Stimulated activated CD8-positive, alpha-beta memory T cell treated with anti-CD3 and anti-CD28 coated beads, Interleukin-7, amount 100 ng/mL, for 1 hour (primary cell): ENCODE measurements at regions not wholly inside any gene's neighbourhood (a gene's known extent, or its start where the extent isn't known, plus 50 kb on each side); places are given as distances from the start of the nearest gene placed in this dataset.

Source experiments
- DNase-seq, 2 donors: peaks; one replicate each; pipeline ENCODE4 v3.0.0-alpha.2; 2020; ENCODE audit warnings: low read depth in 2 of 2

- no peak for DNase-seq
Observed at GRCh38 chr6:166877906-166878305, 78.4 kb downstream of the RNASET2 start.

GRCh38 chr6:166877349-166877748 is 79.0 kb downstream of the RNASET2 start:
- DNase-seq = no peak

- DNase-seq = no peak
Observed at GRCh38 chr6:166872531-166873009, 83.8 kb downstream of the RNASET2 start.

- no peak for DNase-seq
Observed at GRCh38 chr6:166870602-166871208, 85.6 kb downstream of the RNASET2 start.

GRCh38 chr6:166866839-166867637 is 89.3 kb downstream of the RNASET2 start:
- DNase-seq = no peak

GRCh38 chr6:166864333-166864732 is 92.0 kb downstream of the RNASET2 start:
- no peak for DNase-seq

GRCh38 chr6:166862978-166863530 is 93.3 kb downstream of the RNASET2 start:
- no peak for DNase-seq

GRCh38 chr6:166862287-166862977 is 93.9 kb downstream of the RNASET2 start:
- peak in 1 of 2 donors; percentile 1 for DNase-seq

GRCh38 chr6:166861961-166862286 is 94.4 kb downstream of the RNASET2 start:
- DNase-seq = no peak

- DNase-seq = no peak
Observed at GRCh38 chr6:166861304-166861703, 95.0 kb downstream of the RNASET2 start.

GRCh38 chr6:166860392-166860791 is 96.0 kb downstream of the RNASET2 start:
- no peak for DNase-seq

- no peak for DNase-seq
Observed at GRCh38 chr6:166855416-166855815, 100.9 kb downstream of the RNASET2 start.

- DNase-seq = no peak
Observed at GRCh38 chr6:166853371-166854325, 102.7 kb downstream of the RNASET2 start.

GRCh38 chr6:166852451-166852975 is 103.8 kb downstream of the RNASET2 start:
- DNase-seq = no peak

GRCh38 chr6:166851911-166852310 is 104.4 kb downstream of the RNASET2 start:
- DNase-seq = no peak

- DNase-seq = no peak
Observed at GRCh38 chr6:166851426-166851825, 104.9 kb downstream of the RNASET2 start.

- no peak for DNase-seq
Observed at GRCh38 chr6:166850677-166851076, 105.7 kb downstream of the RNASET2 start.

GRCh38 chr6:166849749-166850183 is 106.6 kb downstream of the RNASET2 start:
- DNase-seq = no peak

- DNase-seq = no peak
Observed at GRCh38 chr6:166848979-166849748, 107.2 kb downstream of the RNASET2 start.
